ENCODE measurements at regions not wholly inside any gene's neighbourhood (a gene's known extent, or its start where the extent isn't known, plus 50 kb on each side); places are given as distances from the start of the nearest gene placed in this dataset.

DNA sequence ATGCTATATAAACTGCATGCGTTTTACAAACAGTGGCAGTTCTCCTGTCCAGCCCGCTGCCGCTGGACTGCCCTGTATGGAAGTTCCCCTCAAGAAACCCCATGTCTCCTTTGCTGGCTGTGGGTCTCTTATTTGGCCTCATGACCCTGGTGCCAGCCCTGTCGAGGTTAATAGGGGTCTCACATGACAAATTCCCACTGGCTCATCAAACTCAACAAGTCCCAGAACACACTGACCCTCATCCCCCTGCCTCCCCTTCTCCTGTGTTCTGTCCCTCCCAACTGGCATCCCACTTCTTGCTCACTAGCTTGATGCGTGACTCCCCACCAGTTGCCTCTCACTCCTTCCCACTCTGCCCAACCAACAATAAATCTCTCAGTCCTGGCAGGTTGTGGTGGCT is 137.6 kb upstream of the HS6ST1 start:
- no peaks in the 10 kb centered on the region for H3K4me1 ChIP-seq (ENCODE audit: low read length)
- H2AFZ ChIP-seq (ENCODE audit: low read depth, low read length): no peak overlapping the region
- H3K36me3 ChIP-seq (replicated peaks; ENCODE audit: low read depth, low read length): no peaks in the 10 kb centered on the region
- no peak overlapping the region for H3K4me3 ChIP-seq (ENCODE audit: low read length)
- H3K9me3 ChIP-seq (ENCODE audit: insufficient read depth, low read length): 0 out of 2 replicates have a peak, but pooled peaks cover 6% of the 10 kb centered on the region
- TF ChIP-seq, protein P1, sequence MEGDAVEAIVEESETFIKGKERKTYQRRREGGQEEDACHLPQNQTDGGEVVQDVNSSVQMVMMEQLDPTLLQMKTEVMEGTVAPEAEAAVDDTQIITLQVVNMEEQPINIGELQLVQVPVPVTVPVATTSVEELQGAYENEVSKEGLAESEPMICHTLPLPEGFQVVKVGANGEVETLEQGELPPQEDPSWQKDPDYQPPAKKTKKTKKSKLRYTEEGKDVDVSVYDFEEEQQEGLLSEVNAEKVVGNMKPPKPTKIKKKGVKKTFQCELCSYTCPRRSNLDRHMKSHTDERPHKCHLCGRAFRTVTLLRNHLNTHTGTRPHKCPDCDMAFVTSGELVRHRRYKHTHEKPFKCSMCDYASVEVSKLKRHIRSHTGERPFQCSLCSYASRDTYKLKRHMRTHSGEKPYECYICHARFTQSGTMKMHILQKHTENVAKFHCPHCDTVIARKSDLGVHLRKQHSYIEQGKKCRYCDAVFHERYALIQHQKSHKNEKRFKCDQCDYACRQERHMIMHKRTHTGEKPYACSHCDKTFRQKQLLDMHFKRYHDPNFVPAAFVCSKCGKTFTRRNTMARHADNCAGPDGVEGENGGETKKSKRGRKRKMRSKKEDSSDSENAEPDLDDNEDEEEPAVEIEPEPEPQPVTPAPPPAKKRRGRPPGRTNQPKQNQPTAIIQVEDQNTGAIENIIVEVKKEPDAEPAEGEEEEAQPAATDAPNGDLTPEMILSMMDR (IDR thresholded peaks at IDR 0.05; ENCODE audit: low read depth, low read length): no peak
- no peak for TF ChIP-seq EZH2phosphoT487 (IDR thresholded peaks at IDR 0.05; ENCODE audit: low read depth)
- H3K27ac ChIP-seq (ENCODE audit: low read length): no peak overlapping the region
- H3K9ac ChIP-seq (ENCODE audit: low read length): no peak overlapping the region
- no peak overlapping the region for H3K4me2 ChIP-seq (ENCODE audit: low read length)
- H4K20me1 ChIP-seq (ENCODE audit: insufficient read depth, low read length): no peaks in the 10 kb centered on the region
- no peaks in the 10 kb centered on the region for H3K79me2 ChIP-seq (ENCODE audit: low read length)
- H3K27me3 ChIP-seq (ENCODE audit: low read depth, low read length): peaks cover 22% of the 10 kb centered on the region; the same call in 1 of the 2 replicates

DNA sequence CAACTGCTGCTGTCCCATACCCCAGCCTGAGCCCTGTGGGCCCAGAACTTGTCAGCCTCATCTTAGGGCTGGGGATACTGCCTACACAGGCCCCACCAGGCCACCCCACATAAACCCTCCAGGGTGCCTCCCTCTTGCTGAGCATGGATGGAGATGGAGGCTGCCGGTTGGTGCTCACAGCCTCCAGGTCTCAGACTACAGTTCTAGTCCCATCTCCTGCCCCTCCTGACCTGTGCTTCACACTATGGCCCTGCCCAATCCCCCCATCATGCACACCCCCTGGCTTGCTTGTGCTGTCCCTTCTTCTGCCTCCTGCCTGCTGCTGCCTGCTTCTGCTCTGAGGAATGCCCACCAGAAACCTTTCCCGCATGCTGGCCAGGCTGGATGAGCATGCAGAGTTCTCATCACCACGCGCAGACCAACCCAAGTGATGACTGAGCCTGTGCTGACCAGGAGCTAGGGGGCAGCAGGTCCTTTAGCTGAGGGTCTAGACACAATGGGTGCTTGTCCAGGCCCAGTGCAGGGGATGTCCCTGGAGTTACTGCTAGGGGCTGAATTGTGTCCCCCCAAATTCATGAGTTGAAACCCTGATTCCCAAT is 138.4 kb upstream of the HS6ST1 start:
- TF ChIP-seq, protein P1 (IDR thresholded peaks at IDR 0.05; ENCODE audit: low read depth, low read length): no peak
- no peak for TF ChIP-seq EZH2phosphoT487 (IDR thresholded peaks at IDR 0.05; ENCODE audit: low read depth)
- Histone ChIP-seq H3K4me2 (ENCODE audit: low read length) (no peak overlapping the region), H4K20me1 (ENCODE audit: insufficient read depth, low read length) (no peaks in the 10 kb centered on the region), H2AFZ (ENCODE audit: low read depth, low read length) (no peak overlapping the region), H3K9ac (ENCODE audit: low read length) (no peak overlapping the region), H3K4me1 (ENCODE audit: low read length) (no peaks in the 10 kb centered on the region), H3K4me3 (ENCODE audit: low read length) (no peak overlapping the region), H3K36me3 (replicated peaks; ENCODE audit: low read depth, low read length) (no peaks in the 10 kb centered on the region), H3K27me3 (ENCODE audit: low read depth, low read length) (peaks cover 22% of the 10 kb centered on the region; the same call in 1 of the 2 replicates), H3K9me3 (ENCODE audit: insufficient read depth, low read length) (0 out of 2 replicates have a peak, but pooled peaks cover 6% of the 10 kb centered on the region), H3K27ac (ENCODE audit: low read length) (no peak overlapping the region), H3K79me2 (ENCODE audit: low read length) (no peaks in the 10 kb centered on the region)

DNA sequence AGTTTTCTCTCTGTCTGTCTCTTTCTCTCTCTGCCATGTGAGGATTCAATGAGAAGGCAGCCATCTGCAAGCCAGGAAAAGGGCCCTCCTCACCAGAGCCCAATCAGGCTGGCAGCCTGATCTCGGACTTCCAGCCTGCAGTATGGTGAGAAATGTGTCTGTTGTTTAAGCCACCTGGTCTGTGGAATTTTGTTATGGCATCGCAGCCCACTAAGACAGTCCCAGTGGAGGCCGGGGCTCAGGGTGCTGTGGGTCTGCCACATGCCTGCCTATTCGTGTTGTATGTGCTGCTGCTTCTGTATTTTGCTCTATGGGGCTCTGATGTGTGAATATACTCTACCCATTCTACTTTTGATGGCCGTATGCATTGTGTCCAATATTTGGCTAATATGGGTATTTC is 139.0 kb upstream of the HS6ST1 start:
- Histone ChIP-seq H3K4me3 (ENCODE audit: low read length) (no peak overlapping the region), H3K27me3 (ENCODE audit: low read depth, low read length) (peaks cover 22% of the 10 kb centered on the region; the same call in 1 of the 2 replicates), H3K36me3 (replicated peaks; ENCODE audit: low read depth, low read length) (no peaks in the 10 kb centered on the region), H3K9me3 (ENCODE audit: insufficient read depth, low read length) (0 out of 2 replicates have a peak, but pooled peaks cover 6% of the 10 kb centered on the region), H2AFZ (ENCODE audit: low read depth, low read length) (no peak overlapping the region), H3K27ac (ENCODE audit: low read length) (no peak overlapping the region), H3K79me2 (ENCODE audit: low read length) (no peaks in the 10 kb centered on the region), H4K20me1 (ENCODE audit: insufficient read depth, low read length) (no peaks in the 10 kb centered on the region), H3K4me2 (ENCODE audit: low read length) (no peak overlapping the region), H3K9ac (ENCODE audit: low read length) (no peak overlapping the region), H3K4me1 (ENCODE audit: low read length) (no peaks in the 10 kb centered on the region)
- no peak for TF ChIP-seq EZH2phosphoT487 (IDR thresholded peaks at IDR 0.05; ENCODE audit: low read depth)
- TF ChIP-seq, protein P1 (IDR thresholded peaks at IDR 0.05; ENCODE audit: low read depth, low read length): no peak

DNA sequence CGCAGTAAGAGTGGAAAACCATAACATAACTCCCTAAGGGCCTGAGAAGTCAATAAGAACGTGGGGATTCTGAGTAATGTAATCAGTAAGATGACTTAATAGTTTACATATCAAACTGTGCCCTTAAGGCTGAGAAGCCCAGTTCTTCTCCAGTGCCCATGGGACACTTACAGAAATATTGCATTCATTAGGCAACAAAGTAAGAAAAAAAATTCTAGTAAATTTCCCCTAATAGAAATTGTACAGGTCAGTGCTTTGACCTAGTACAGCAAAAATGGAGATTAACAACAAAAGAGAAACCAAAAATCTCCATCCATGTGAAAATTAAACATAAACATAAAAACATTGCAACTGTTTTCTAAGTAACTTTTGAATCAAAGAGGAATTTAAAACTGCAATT is 139.8 kb upstream of the HS6ST1 start:
- Histone ChIP-seq H3K79me2 (ENCODE audit: low read length) (no peaks in the 10 kb centered on the region), H3K27me3 (ENCODE audit: low read depth, low read length) (peaks cover 16% of the 10 kb centered on the region; the same call in 1 of the 2 replicates), H3K9ac (ENCODE audit: low read length) (no peak overlapping the region), H3K9me3 (ENCODE audit: insufficient read depth, low read length) (0 out of 2 replicates have a peak, but pooled peaks cover 6% of the 10 kb centered on the region), H3K4me3 (ENCODE audit: low read length) (no peak overlapping the region), H3K4me1 (ENCODE audit: low read length) (no peaks in the 10 kb centered on the region), H3K27ac (ENCODE audit: low read length) (no peak overlapping the region), H2AFZ (ENCODE audit: low read depth, low read length) (no peak overlapping the region), H3K4me2 (ENCODE audit: low read length) (no peak overlapping the region), H4K20me1 (ENCODE audit: insufficient read depth, low read length) (no peaks in the 10 kb centered on the region), H3K36me3 (replicated peaks; ENCODE audit: low read depth, low read length) (no peaks in the 10 kb centered on the region)
- no peak for TF ChIP-seq EZH2phosphoT487 (IDR thresholded peaks at IDR 0.05; ENCODE audit: low read depth)
- TF ChIP-seq, protein P1 (IDR thresholded peaks at IDR 0.05; ENCODE audit: low read depth, low read length): no peak
